A549 (cell line): ENCODE measurements at regions not wholly inside any gene's neighbourhood (a gene's known extent, or its start where the extent isn't known, plus 50 kb on each side); places are given as distances from the start of the nearest gene placed in this dataset.
"Not testable (repeated sequence)": the region's sequence is repeated elsewhere in the genome, so short reads cannot be mapped to it uniquely, and the experiment has no call there.

Source experiments
- ATAC-seq, 2 experiments: fragments of 200-7000 bp in 1 of 2; fragments of >200 bp in 1 of 2; cut with Nextera tagmentation in 1 of 2; cut with Tn5 transposase in 1 of 2; 3 replicates each; pipeline versions ENCODE4 v1.8.0 to v1.9.1; 2018 to 2020; ENCODE audit warnings: mild to moderate bottlenecking in 1 of 2, moderate library complexity in 1 of 2
- CTCF ChIA-PET: fragments of 300-600 bp; sonication (Branson Sonifier 250); formaldehyde crosslinking; extraction: SDS; loops from one replicate; lab custom pipeline; 2021; ENCODE audit warnings: antibody characterized with exemption, inconsistent platforms; lab: Yijun Ruan, JAX
- POLR2A ChIA-PET: fragments of 350-600 bp; formaldehyde crosslinking; extraction: SDS; loops from one replicate; lab custom pipeline; 2021; ENCODE audit warnings: antibody characterized with exemption, inconsistent platforms; lab: Yijun Ruan, JAX
- DNase-seq, 2 experiments: peaks; one replicate each; pipeline versions ENCODE4 v3.0.0 to v3.0.0-alpha.2; 2011 to 2016; ENCODE audit warnings: low read depth in 1 of 2, low spot score in 1 of 2
- FAIRE-seq: peaks from 2 replicates; lab custom pipeline; 2011; peaks lifted over from hg19 to GRCh38; lab: Jason Lieb, UNC
- H3K27ac ChIP-seq, 2 experiments: fragments of >200 bp; sonication (Bioruptor Twin); formaldehyde crosslinking; 3 replicates each; pipeline ENCODE4 v1.5.1; 2016 to 2017
- H3K4me1 ChIP-seq: fragments of >200 bp; sonication (Bioruptor Twin); formaldehyde crosslinking; 3 replicates; pipeline ENCODE4 v1.6.1; 2016
- H3K4me2 ChIP-seq: fragments of >200 bp; sonication (Bioruptor Twin); formaldehyde crosslinking; 3 replicates; pipeline ENCODE4 v1.6.1; 2016
- H3K4me3 ChIP-seq: fragments of >200 bp; sonication (Bioruptor Twin); formaldehyde crosslinking; 3 replicates; pipeline ENCODE4 v1.5.1; 2016
- H3K9me3 ChIP-seq: fragments of >200 bp; sonication (Bioruptor Twin); formaldehyde crosslinking; 3 replicates; pipeline ENCODE4 v1.6.1; 2016
- CBX2 ChIP-seq: fragments of 200-600 bp; sonication (generic); IDR thresholded peaks from 2 replicates; pipeline ENCODE4 v1.6.1; 2016; ENCODE audit warnings: low read depth, mild to moderate bottlenecking, borderline replicate concordance
- CBX8 ChIP-seq: fragments of 200-600 bp; sonication (generic); IDR thresholded peaks from 2 replicates; pipeline ENCODE4 v1.6.1; 2016
- CHD2 ChIP-seq: fragments of 150-350 bp; IDR thresholded peaks from 2 replicates; pipeline ENCODE4 v1.6.1; 2014; ENCODE audit warnings: low read length; ENCODE audit not compliant: partially characterized antibody
- FOSB ChIP-seq: fragments of 250-450 bp; sonication (Bioruptor Pico); IDR thresholded peaks from 2 replicates; pipeline ENCODE4 v1.5.0; 2020; ENCODE audit warnings: mild to moderate bottlenecking, moderate library complexity
- FOXS1 ChIP-seq: fragments of 250-450 bp; sonication (Bioruptor Pico); IDR thresholded peaks from 2 replicates; pipeline ENCODE4 v1.5.0; 2020; ENCODE audit warnings: mild to moderate bottlenecking, moderate library complexity
- HDAC2 ChIP-seq: fragments of 200-600 bp; sonication (generic); IDR thresholded peaks from 2 replicates; pipeline ENCODE4 v1.6.1; 2016
- JUN ChIP-seq, 2 experiments: fragments of >200 bp; sonication (Bioruptor Twin); formaldehyde crosslinking; IDR thresholded peaks; 2 replicates in 1 of 2; 3 replicates in 1 of 2; pipeline ENCODE4 v1.6.1; 2016 to 2017
- JUNB ChIP-seq: fragments of >200 bp; sonication (Bioruptor Twin); formaldehyde crosslinking; IDR thresholded peaks from 2 replicates; pipeline ENCODE4 v1.6.1; 2016
- KDM1A ChIP-seq: fragments of 200-600 bp; sonication (generic); IDR thresholded peaks from 2 replicates; pipeline ENCODE4 v1.6.1; 2016; ENCODE audit warnings: low read depth, mild to moderate bottlenecking
- KDM5A ChIP-seq: fragments of 200-600 bp; sonication (generic); IDR thresholded peaks from 2 replicates; pipeline ENCODE4 v1.6.1; 2016; ENCODE audit warnings: antibody characterized with exemption, mild to moderate bottlenecking
- MAZ ChIP-seq: fragments of 150-350 bp; IDR thresholded peaks from 2 replicates; pipeline ENCODE4 v1.6.1; 2014; ENCODE audit warnings: antibody characterized with exemption, low read depth, low read length, borderline replicate concordance
- NR3C1 ChIP-seq: fragments of >200 bp; sonication (Bioruptor Twin); formaldehyde crosslinking; IDR thresholded peaks from 3 replicates; pipeline ENCODE4 v1.6.1; 2017
- PHF8 ChIP-seq: fragments of 200-600 bp; sonication (generic); IDR thresholded peaks from 2 replicates; pipeline ENCODE4 v1.6.1; 2016; ENCODE audit warnings: low read depth, mild to moderate bottlenecking, antibody characterized with exemption, moderate library complexity, borderline replicate concordance
- POLR2AphosphoS2 ChIP-seq: conservative IDR thresholded peaks from 2 replicates; pipeline ENCODE4 v1.6.1; 2012; ENCODE audit warnings: low read length, improper control_type of control experiment, inconsistent platforms
- RCOR1 ChIP-seq: fragments of 150-350 bp; IDR thresholded peaks from 2 replicates; pipeline ENCODE4 v1.6.1; 2014; ENCODE audit warnings: antibody characterized with exemption, low read length, low read depth
- SREBF2 ChIP-seq: fragments of 450-650 bp; IDR thresholded peaks from 2 replicates; pipeline ENCODE4 v1.6.1; 2014; ENCODE audit warnings: mild to moderate bottlenecking, moderate library complexity
- TFCP2L1 ChIP-seq: fragments of 250-450 bp; sonication (Bioruptor Pico); IDR thresholded peaks from 2 replicates; pipeline ENCODE4 v1.5.0; 2021; ENCODE audit warnings: mild to moderate bottlenecking
- ZC3H11A ChIP-seq: fragments of 450-650 bp; IDR thresholded peaks from 2 replicates; pipeline ENCODE4 v1.6.1; 2014; ENCODE audit warnings: antibody characterized with exemption, mild to moderate bottlenecking
- ZFP36 ChIP-seq: fragments of 450-650 bp; IDR thresholded peaks from 2 replicates; pipeline ENCODE4 v1.6.1; 2014; ENCODE audit warnings: borderline replicate concordance; ENCODE audit not compliant: partially characterized antibody
- ZNF302 ChIP-seq: fragments of 250-450 bp; sonication (Bioruptor Pico); IDR thresholded peaks from 2 replicates; pipeline ENCODE4 v1.9.0; 2021; ENCODE audit warnings: inconsistent platforms, mild to moderate bottlenecking, moderate library complexity
- WGBS: methylation state at CpG from one replicate; pipeline ENCODE4 v1.1.6; 2017; ENCODE audit errors: missing lambda C conversion rate; 5-methylcytosine and 5-hydroxymethylcytosine counted together
- TF ChIP-seq, protein P1 (sequence below): IDR thresholded peaks from 2 replicates; pipeline ENCODE4 v1.6.1; 2012
- TF ChIP-seq, protein P2 (sequence below): fragments of 150-350 bp; IDR thresholded peaks from 2 replicates; pipeline ENCODE4 v1.6.1; 2014; ENCODE audit warnings: low read depth, mild to moderate bottlenecking, low read length
- TF ChIP-seq, protein P3 (sequence below): IDR thresholded peaks from 2 replicates; pipeline ENCODE4 v1.6.1; 2012
- TF ChIP-seq, protein P4 (sequence below): fragments of 250-450 bp; sonication (Bioruptor Pico); IDR thresholded peaks from 2 replicates; pipeline ENCODE4 v1.5.0; 2020; ENCODE audit warnings: low read depth, mild to moderate bottlenecking, moderate library complexity

DNA sequence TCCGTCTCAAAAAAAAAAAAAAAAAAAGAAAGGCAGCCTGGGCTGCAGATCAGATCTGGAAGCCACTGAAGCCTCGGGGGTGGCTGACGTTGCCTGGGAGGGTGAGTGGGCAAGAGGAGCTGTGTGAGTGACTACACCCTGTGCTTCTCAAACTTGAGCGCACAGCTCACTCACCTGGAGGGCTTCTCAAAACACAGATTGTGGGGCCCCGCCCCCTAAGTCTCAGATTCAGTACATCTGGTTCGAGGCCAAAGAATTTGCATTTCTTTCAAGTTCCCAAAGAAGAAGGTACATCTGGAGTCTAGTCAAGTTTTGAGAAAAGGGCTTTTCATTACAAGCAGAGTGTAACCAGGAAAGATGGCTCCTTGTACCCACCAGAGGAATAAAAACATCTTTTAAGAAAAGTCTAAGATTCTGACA is 97.7 kb upstream of the CAB39 start:
- peaks cover 26% of the 10 kb centered on the region for H3K4me1 ChIP-seq
- 0 out of 3 replicates have a peak overlapping the region, but pooled peaks have one; percentile 9 for H3K4me2 ChIP-seq
- ATAC-seq, result no peak
- WGBS, result 90% methylated on average over 6 of the region's 6 CpGs
- TF ChIP-seq POLR2AphosphoS2 (no peak), ZFP36 (no peak), CHD2 (no peak), TFCP2L1 (no peak), RCOR1 (no peak), SREBF2 (no peak), CBX8 (no peak), NR3C1 (no peak), ZNF302 (CRISPR knock-in tag) (no peak), HDAC2 (no peak), KDM1A (no peak), CBX2 (no peak), KDM5A (no peak)
- TF ChIP-seq, protein P1, sequence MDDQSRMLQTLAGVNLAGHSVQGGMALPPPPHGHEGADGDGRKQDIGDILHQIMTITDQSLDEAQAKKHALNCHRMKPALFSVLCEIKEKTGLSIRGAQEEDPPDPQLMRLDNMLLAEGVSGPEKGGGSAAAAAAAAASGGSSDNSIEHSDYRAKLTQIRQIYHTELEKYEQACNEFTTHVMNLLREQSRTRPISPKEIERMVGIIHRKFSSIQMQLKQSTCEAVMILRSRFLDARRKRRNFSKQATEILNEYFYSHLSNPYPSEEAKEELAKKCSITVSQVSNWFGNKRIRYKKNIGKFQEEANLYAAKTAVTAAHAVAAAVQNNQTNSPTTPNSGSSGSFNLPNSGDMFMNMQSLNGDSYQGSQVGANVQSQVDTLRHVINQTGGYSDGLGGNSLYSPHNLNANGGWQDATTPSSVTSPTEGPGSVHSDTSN, result no peak
- TF ChIP-seq, protein P2, sequence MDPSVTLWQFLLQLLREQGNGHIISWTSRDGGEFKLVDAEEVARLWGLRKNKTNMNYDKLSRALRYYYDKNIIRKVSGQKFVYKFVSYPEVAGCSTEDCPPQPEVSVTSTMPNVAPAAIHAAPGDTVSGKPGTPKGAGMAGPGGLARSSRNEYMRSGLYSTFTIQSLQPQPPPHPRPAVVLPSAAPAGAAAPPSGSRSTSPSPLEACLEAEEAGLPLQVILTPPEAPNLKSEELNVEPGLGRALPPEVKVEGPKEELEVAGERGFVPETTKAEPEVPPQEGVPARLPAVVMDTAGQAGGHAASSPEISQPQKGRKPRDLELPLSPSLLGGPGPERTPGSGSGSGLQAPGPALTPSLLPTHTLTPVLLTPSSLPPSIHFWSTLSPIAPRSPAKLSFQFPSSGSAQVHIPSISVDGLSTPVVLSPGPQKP, result no peak
- TF ChIP-seq, protein P3, sequence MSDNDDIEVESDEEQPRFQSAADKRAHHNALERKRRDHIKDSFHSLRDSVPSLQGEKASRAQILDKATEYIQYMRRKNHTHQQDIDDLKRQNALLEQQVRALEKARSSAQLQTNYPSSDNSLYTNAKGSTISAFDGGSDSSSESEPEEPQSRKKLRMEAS, result no peak
- TF ChIP-seq, protein P4, sequence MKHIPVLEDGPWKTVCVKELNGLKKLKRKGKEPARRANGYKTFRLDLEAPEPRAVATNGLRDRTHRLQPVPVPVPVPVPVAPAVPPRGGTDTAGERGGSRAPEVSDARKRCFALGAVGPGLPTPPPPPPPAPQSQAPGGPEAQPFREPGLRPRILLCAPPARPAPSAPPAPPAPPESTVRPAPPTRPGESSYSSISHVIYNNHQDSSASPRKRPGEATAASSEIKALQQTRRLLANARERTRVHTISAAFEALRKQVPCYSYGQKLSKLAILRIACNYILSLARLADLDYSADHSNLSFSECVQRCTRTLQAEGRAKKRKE (CRISPR knock-in tag), result no peak
- TF ChIP-seq, all 56 proteins: peak for 0
- Histone ChIP-seq H3K4me3 (no peak overlapping the region), H3K9me3 (no peaks in the 10 kb centered on the region), H3K27ac (peak overlapping the region; percentile 37 to 75; a peak in 4 of 6 replicates)
- ChIA-PET POLR2A (no interaction called here), CTCF (interaction anchor here (0.6 to 3.4 kb wide), 5 partner anchors 29 to 607 kb away, joined by 3 to 16 read pairs (median 4); no protein-coding TSS in a partner anchor)
- no peak for FAIRE-seq
- no peak for DNase-seq

DNA sequence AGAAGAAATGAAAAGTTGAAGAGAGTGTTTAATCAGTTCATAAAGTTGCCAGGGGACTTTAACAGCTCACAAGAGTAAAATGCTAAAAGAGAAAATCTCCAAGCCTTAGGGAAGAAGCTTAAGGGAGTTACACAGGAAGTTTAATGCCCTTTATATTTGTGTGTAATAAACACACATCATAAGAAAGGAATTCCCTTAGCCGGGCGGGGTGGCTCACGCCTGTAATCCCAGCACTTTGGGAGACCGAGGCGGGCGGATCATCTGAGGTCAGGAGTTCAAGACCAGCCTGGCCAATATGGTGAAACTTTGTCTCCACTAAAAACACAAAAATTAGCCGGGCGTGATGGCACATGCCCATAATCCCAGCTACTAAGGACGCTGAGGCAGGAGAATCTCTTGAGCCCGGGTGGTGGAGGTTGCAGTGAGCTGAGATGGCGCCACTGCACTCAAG is 95.4 kb upstream of the CAB39 start:
- not testable (repeated sequence) for H3K9me3 ChIP-seq, FAIRE-seq, H3K4me3 ChIP-seq
- peak overlapping the region; percentile 57 to 75; a peak in 5 of 6 replicates for H3K27ac ChIP-seq
- 0 out of 2 replicates have a peak, but pooled peaks have one; percentile 2 for TF ChIP-seq JUNB
- ChIA-PET POLR2A (interaction anchor here (0.7 kb wide), 1 partner anchor 550 kb away, joined by 3 read pairs; no protein-coding TSS in a partner anchor), CTCF (interaction anchor here (1.6 kb wide), 1 partner anchor 181 kb away, joined by 5 read pairs; no protein-coding TSS in a partner anchor)
- peak overlapping the region; percentile 36 for H3K4me2 ChIP-seq
- peak; percentile 31 to 70 for DNase-seq
- peaks cover 26% of the 10 kb centered on the region for H3K4me1 ChIP-seq
- 29% methylated on average over 11 of the region's 11 CpGs for WGBS
- ATAC-seq, result peak; percentile 70 to 81; a peak in 5 of 6 replicates

DNA sequence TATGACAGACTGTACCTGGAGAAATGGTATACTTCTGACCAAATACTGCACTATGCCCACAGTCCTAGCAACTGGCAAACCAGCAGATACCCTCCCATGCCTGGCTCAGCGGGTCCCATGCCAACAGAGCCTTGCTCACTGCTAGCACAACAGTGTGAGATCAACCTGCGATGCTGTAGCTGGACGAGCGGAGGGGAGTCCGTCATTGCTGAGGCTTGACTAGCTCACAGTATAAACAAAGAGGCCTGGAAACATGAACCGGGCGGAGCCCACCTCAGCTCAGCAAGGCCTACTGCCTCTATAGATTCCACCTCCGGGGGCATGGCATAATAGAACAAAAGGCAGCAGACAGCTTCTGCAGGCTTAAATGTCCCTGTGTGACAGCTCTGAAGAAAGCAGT is 93.2 kb upstream of the CAB39 start:
- H3K4me2 ChIP-seq, result no peak overlapping the region
- no peak overlapping the region for H3K27ac ChIP-seq
- 91% methylated on average over 7 of the region's 8 CpGs for WGBS
- no peak for ATAC-seq
- H3K9me3 ChIP-seq, result no peaks in the 10 kb centered on the region
- CTCF ChIA-PET, result interaction anchor here (0.8 to 1.4 kb wide), 5 partner anchors 9 to 613 kb away, joined by 3 to 4 read pairs (median 3); no protein-coding TSS in a partner anchor
- no peak for DNase-seq
- no peak for FAIRE-seq
- no peak overlapping the region for H3K4me3 ChIP-seq
- POLR2A ChIA-PET, result no interaction called here
- TF ChIP-seq ZC3H11A (no peak), JUN (IDR thresholded peaks at IDR 0.05) (no peak), PHF8 (no peak), FOSB (no peak), FOXS1 (CRISPR knock-in tag) (no peak), CBX8 (no peak), MAZ (no peak)
- peaks cover 26% of the 10 kb centered on the region for H3K4me1 ChIP-seq

DNA sequence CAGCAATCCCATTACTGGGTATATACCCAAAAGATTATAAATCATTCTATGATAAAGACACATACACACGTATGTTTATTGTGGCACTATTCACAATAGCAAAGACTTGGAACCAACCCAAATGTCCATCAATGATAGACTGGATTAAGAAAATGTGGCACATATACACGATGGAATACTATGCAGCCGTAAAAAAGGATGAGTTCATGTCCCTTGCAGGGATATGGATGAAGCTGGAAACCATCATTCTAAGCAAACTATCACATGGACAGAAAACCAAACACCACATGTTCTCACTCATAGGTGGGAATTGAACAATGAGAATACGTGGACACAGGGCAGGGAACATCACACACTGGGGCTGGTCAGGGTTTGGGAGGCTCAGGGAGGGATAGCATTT is 87.4 kb upstream of the CAB39 start:
- H3K27ac ChIP-seq, H3K4me2 ChIP-seq, POLR2A ChIA-PET, ATAC-seq, CTCF ChIA-PET, H3K4me3 ChIP-seq, DNase-seq, H3K9me3 ChIP-seq, FAIRE-seq: not testable (repeated sequence)
- 56% methylated on average over 4 of the region's 4 CpGs for WGBS
- peaks cover 15% of the 10 kb centered on the region; the same call in 2 of the 3 replicates for H3K4me1 ChIP-seq

DNA sequence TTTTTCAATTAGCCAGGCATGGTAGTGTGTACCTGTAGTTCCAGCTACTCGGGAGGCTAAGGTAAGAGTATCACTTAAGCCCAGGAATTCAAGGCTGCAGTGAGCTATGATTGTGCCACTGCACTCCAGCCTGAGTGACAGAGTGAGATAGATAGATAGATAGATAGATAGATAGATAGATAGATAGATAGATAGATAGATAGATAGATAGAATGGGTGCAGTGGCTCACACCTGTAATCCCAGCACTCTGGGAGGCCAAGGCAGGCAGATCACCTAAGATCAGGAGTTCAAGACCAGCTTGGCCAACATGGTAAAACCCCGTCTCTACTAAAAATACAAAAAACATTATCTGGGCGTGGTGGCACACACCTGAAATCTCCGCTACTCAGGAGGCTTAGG is 85.6 kb upstream of the CAB39 start:
- H3K9me3 ChIP-seq, FAIRE-seq, H3K27ac ChIP-seq, H3K4me3 ChIP-seq, H3K4me2 ChIP-seq, ATAC-seq, DNase-seq: not testable (repeated sequence)
- CTCF ChIA-PET, result interaction anchor here (0.9 to 1.1 kb wide), 2 partner anchors 18 to 35 kb away, joined by 5 to 6 read pairs; no protein-coding TSS in a partner anchor
- 80% methylated on average over 4 of the region's 4 CpGs for WGBS
- POLR2A ChIA-PET, result interaction anchor here (1.1 kb wide), 1 partner anchor 13 kb away, joined by 3 read pairs; no protein-coding TSS in a partner anchor
- H3K4me1 ChIP-seq, result peaks cover 15% of the 10 kb centered on the region; the same call in 2 of the 3 replicates
